Neuronal stem cell (in vitro differentiated cells): ENCODE measurements at regions not wholly inside any gene's neighbourhood (a gene's known extent, or its start where the extent isn't known, plus 50 kb on each side); places are given as distances from the start of the nearest gene placed in this dataset.

Experiments
- DNase-seq: peaks from one replicate; pipeline ENCODE4 v3.0.0-alpha.2; 2013; ENCODE audit warnings: low spot score
- H2AFZ ChIP-seq: one replicate; pipeline ENCODE4 v1.6.1; 2013; ENCODE audit warnings: mild to moderate bottlenecking, low read length, inconsistent platforms
- H2AK5ac ChIP-seq: 2 replicates; pipeline ENCODE4 v1.6.1; 2013; ENCODE audit warnings: low read depth, mild to moderate bottlenecking, inconsistent platforms, low read length, moderate library complexity, mixed read lengths
- H2BK120ac ChIP-seq: 2 replicates; pipeline ENCODE4 v1.6.1; 2013; ENCODE audit warnings: low read depth, mild to moderate bottlenecking, inconsistent platforms, low read length, moderate library complexity, mixed read lengths
- H2BK12ac ChIP-seq: one replicate; pipeline ENCODE4 v1.6.1; 2013; ENCODE audit warnings: low read length, inconsistent platforms
- H2BK15ac ChIP-seq: 2 replicates; pipeline ENCODE4 v1.6.1; 2013; ENCODE audit warnings: mild to moderate bottlenecking, low read length, inconsistent platforms, mixed read lengths
- H2BK5ac ChIP-seq: one replicate; pipeline ENCODE4 v1.6.1; 2013; ENCODE audit warnings: inconsistent platforms, mild to moderate bottlenecking, low read length, moderate library complexity
- H3K14ac ChIP-seq: one replicate; pipeline ENCODE4 v1.6.1; 2013; ENCODE audit warnings: low read length, inconsistent platforms
- H3K18ac ChIP-seq: 2 replicates; pipeline ENCODE4 v1.6.1; 2013; ENCODE audit warnings: low read length, inconsistent platforms
- H3K23ac ChIP-seq: 2 replicates; pipeline ENCODE4 v1.6.1; 2013; ENCODE audit warnings: low read depth, mild to moderate bottlenecking, mixed read lengths, low read length, inconsistent platforms; ENCODE audit not compliant: poor library complexity
- H3K27ac ChIP-seq: replicated peaks from 3 replicates; pipeline ENCODE4 v1.5.1; 2013; ENCODE audit warnings: low read length, inconsistent platforms
- H3K27me3 ChIP-seq, 3 experiments: 2 replicates each; pipeline ENCODE4 v1.6.1; 2013; ENCODE audit warnings: low read length in 3 of 3, mild to moderate bottlenecking in 2 of 3, inconsistent platforms in 1 of 3, low read depth in 1 of 3, mixed read lengths in 1 of 3, moderate library complexity in 1 of 3; ENCODE audit not compliant: control insufficient read depth in 3 of 3, insufficient read depth in 3 of 3
- H3K36me3 ChIP-seq, 2 donors: replicated peaks in 1 of 2; 2 replicates each; pipeline ENCODE4 v1.6.1; 2013; ENCODE audit warnings: low read length in 2 of 2; ENCODE audit not compliant: control insufficient read depth in 2 of 2, insufficient read depth in 2 of 2
- H3K4ac ChIP-seq: 2 replicates; pipeline ENCODE4 v1.6.1; 2013; ENCODE audit warnings: inconsistent platforms, mild to moderate bottlenecking, low read length, moderate library complexity
- H3K4me1 ChIP-seq, 2 donors: 1 replicate in 1 of 2; 2 replicates in 1 of 2; pipeline ENCODE4 v1.6.1; 2013; ENCODE audit warnings: low read length in 2 of 2, low read depth in 1 of 2; ENCODE audit not compliant: control insufficient read depth in 2 of 2, insufficient read depth in 1 of 2
- H3K4me2 ChIP-seq: one replicate; pipeline ENCODE4 v1.6.1; 2013; ENCODE audit warnings: mild to moderate bottlenecking, low read length, inconsistent platforms; ENCODE audit not compliant: insufficient read depth, poor library complexity, severe bottlenecking
- H3K4me3 ChIP-seq, 2 donors: 2 replicates each; pipeline ENCODE4 v1.5.1; 2013; ENCODE audit warnings: low read length in 2 of 2, mild to moderate bottlenecking in 2 of 2, inconsistent platforms in 1 of 2, moderate library complexity in 1 of 2
- H3K79me1 ChIP-seq: one replicate; pipeline ENCODE4 v1.6.1; 2013; ENCODE audit warnings: low read depth, mild to moderate bottlenecking, inconsistent platforms, low read length, moderate library complexity
- H3K9ac ChIP-seq: one replicate; pipeline ENCODE4 v1.6.1; 2013; ENCODE audit warnings: mild to moderate bottlenecking, low read depth, low read length, inconsistent platforms; ENCODE audit not compliant: poor library complexity
- H3K9me3 ChIP-seq, 2 donors: replicated peaks in 1 of 2; 2 replicates each; pipeline versions ENCODE3 to v1.6.1; 2013; ENCODE audit warnings: low read length in 2 of 2, mild to moderate bottlenecking in 2 of 2, inconsistent platforms in 1 of 2, low read depth in 1 of 2, mixed read lengths in 1 of 2, moderate library complexity in 1 of 2; ENCODE audit not compliant: control insufficient read depth in 2 of 2, insufficient read depth in 1 of 2
- H4K8ac ChIP-seq: one replicate; pipeline ENCODE4 v1.6.1; 2013; ENCODE audit warnings: low read depth, mild to moderate bottlenecking, inconsistent platforms, low read length, moderate library complexity
- H4K91ac ChIP-seq: one replicate; pipeline ENCODE4 v1.6.1; 2013; ENCODE audit warnings: low read length, low read depth, mild to moderate bottlenecking, inconsistent platforms; ENCODE audit not compliant: poor library complexity
- WGBS, 2 donors: extraction: QIAGEN DNeasy Blood & Tissue Kit; methylation state at CpG; one replicate each; pipeline ENCODE4 v1.1.7; 2013; ENCODE audit warnings: missing lambda C conversion rate in 2 of 2, mixed read lengths in 1 of 2; ENCODE audit not compliant: insufficient read length in 2 of 2, insufficient replicate concordance in 1 of 2; ENCODE audit errors: extremely low coverage in 2 of 2; 5-methylcytosine and 5-hydroxymethylcytosine counted together

DNA sequence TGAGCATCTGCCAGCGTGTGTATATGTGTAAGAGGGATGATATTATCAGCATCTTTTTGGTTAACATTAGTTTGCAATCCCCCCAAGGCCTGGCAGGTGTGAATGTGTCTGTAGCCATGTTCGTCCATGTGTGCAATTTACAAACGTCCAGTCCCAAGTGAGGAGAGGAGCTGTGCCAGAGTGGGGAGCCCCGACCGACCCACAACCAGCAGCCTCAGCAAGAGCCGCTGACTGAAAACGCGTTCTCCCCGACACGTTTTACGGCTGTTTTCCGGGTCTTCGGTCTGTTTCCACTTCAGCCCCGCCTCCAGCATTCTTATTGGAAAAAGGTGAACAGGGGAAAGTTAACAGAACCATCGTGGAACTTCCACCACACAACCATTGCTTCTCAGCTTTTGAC, 119.1 kb upstream of the SOX1 start:
- H2BK12ac ChIP-seq, result no peak overlapping the region
- H3K79me1 ChIP-seq, result no peaks in the 10 kb centered on the region
- no peak overlapping the region for H4K8ac ChIP-seq
- no peak overlapping the region for H2AFZ ChIP-seq
- DNase-seq, result no peak
- no peak overlapping the region for H2BK15ac ChIP-seq
- peaks cover 3 to 12% of the 10 kb centered on the region in 2 donors for H3K9me3 ChIP-seq
- H3K14ac ChIP-seq, result no peak overlapping the region
- H3K18ac ChIP-seq, result no peak overlapping the region
- H3K27me3 ChIP-seq, result peaks cover 0 to 28% (median 0%) of the 10 kb centered on the region in 3 experiments
- H3K4me1 ChIP-seq, result no peaks in the 10 kb centered on the region
- no peak overlapping the region for H3K4ac ChIP-seq
- no peak overlapping the region for H2BK5ac ChIP-seq
- no peak overlapping the region for H3K27ac ChIP-seq
- WGBS, 2 donors, result no CpG with 5 or more reads among the region's 15 CpGs
- no peak overlapping the region for H3K4me3 ChIP-seq
- H2AK5ac ChIP-seq, result no peak overlapping the region
- no peak overlapping the region for H3K9ac ChIP-seq
- H3K36me3 ChIP-seq, result no peaks in the 10 kb centered on the region
- H2BK120ac ChIP-seq, result no peak overlapping the region
- no peak overlapping the region for H3K4me2 ChIP-seq
- H4K91ac ChIP-seq, result no peak overlapping the region
- H3K23ac ChIP-seq, result no peak overlapping the region

DNA sequence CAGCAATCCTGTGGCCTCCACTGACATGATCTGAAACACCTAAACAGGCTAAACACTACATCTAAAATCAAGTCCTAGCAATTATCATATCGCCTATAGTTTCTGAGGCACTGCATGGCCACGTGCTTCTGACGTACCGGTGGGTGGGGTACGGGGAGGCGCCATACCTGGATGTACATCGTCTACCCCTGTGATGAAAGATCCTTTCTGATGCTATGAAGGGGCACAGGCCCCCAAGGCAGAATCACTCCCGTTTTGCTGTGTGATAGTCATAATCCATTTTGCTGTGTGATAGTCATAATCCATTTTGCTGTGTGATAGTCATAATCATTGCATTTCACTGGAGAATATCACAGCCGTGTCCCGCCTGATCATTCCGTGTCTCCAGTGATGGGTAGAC, 118.7 kb upstream of the SOX1 start:
- Histone ChIP-seq H3K14ac (no peak overlapping the region), H3K9ac (no peak overlapping the region), H2BK12ac (no peak overlapping the region), H3K4ac (no peak overlapping the region), H3K36me3 (no peaks in the 10 kb centered on the region), H3K4me3 (no peak overlapping the region), H2BK120ac (no peak overlapping the region), H2AFZ (no peak overlapping the region), H4K91ac (no peak overlapping the region), H2BK15ac (no peak overlapping the region), H3K4me1 (no peaks in the 10 kb centered on the region), H3K79me1 (no peaks in the 10 kb centered on the region), H3K27ac (no peak overlapping the region), H3K9me3 (peaks cover 3 to 12% of the 10 kb centered on the region in 2 donors), H3K27me3 (peaks cover 0 to 28% (median 0%) of the 10 kb centered on the region in 3 experiments), H2BK5ac (no peak overlapping the region), H3K23ac (no peak overlapping the region), H2AK5ac (no peak overlapping the region), H3K4me2 (no peak overlapping the region), H4K8ac (no peak overlapping the region), H3K18ac (no peak overlapping the region)
- WGBS, 2 donors, result no CpG with 5 or more reads among the region's 11 CpGs
- DNase-seq, result no peak

- Histone ChIP-seq H4K8ac (no peak overlapping the region), H2BK5ac (no peak overlapping the region), H3K14ac (no peak overlapping the region), H2BK120ac (peak overlapping the region; percentile 35), H3K23ac (no peak overlapping the region), H3K4me1 (no peaks in the 10 kb centered on the region), H3K4ac (no peak overlapping the region), H2BK12ac (no peak overlapping the region), H3K4me3 (no peak overlapping the region), H2AFZ (no peak overlapping the region), H3K27ac (no peak overlapping the region), H3K9ac (peak overlapping the region; percentile 26), H3K18ac (peak overlapping the region; percentile 34), H4K91ac (no peak overlapping the region), H3K79me1 (no peaks in the 10 kb centered on the region), H2AK5ac (peak overlapping the region; percentile 53), H3K36me3 (no peaks in the 10 kb centered on the region), H3K27me3 (peaks cover 0 to 28% (median 0%) of the 10 kb centered on the region in 3 experiments), H2BK15ac (peak overlapping the region; percentile 59), H3K9me3 (peaks cover 3 to 12% of the 10 kb centered on the region in 2 donors), H3K4me2 (no peak overlapping the region)
- no peak for DNase-seq
- no CpG with 5 or more reads among the region's 7 CpGs for WGBS, 2 donors
These were observed 118.1 kb upstream of the SOX1 start for GRCh38 chr13:111948811-111949210.

DNA sequence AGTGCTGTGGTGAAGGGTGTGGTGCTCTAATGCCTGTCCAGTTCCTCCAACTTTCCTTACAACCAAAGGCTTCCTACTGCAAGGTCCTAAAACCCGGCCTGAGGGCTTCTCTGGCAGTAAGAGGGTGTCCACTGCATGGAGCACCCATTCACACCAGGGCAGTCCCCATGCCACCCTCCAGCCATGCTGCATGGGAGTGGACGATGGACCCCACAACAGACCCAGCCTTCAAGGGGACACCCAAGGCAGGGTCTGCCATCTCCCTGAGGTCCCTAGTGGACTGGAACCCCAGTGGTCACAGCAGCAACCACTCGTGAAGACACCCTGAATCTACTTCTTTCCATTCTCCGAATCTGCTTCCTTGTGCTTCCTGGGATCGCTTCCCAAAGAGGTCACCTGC, 117.6 kb upstream of the SOX1 start:
- Histone ChIP-seq H2AFZ (no peak overlapping the region), H3K4me1 (no peaks in the 10 kb centered on the region), H3K14ac (no peak overlapping the region), H2BK15ac (peak overlapping the region; percentile 59), H3K36me3 (no peaks in the 10 kb centered on the region), H3K4me3 (no peak overlapping the region), H3K27me3 (peaks cover 0 to 26% (median 0%) of the 10 kb centered on the region in 3 experiments), H3K4me2 (no peak overlapping the region), H3K27ac (no peak overlapping the region), H2BK5ac (no peak overlapping the region), H4K8ac (no peak overlapping the region), H2BK12ac (no peak overlapping the region), H3K9me3 (peaks cover 3 to 12% of the 10 kb centered on the region in 2 donors), H3K79me1 (no peaks in the 10 kb centered on the region), H4K91ac (no peak overlapping the region), H3K18ac (peak overlapping the region; percentile 56), H3K9ac (no peak overlapping the region), H3K4ac (no peak overlapping the region), H2AK5ac (peak overlapping the region; percentile 53), H2BK120ac (peak overlapping the region; percentile 35), H3K23ac (no peak overlapping the region)
- WGBS, 2 donors, result no CpG with 5 or more reads among the region's 5 CpGs
- DNase-seq, result no peak
